GM21447 (cell line): ENCODE measurements at regions not wholly inside any gene's neighbourhood (a gene's known extent, or its start where the extent isn't known, plus 50 kb on each side); places are given as distances from the start of the nearest gene placed in this dataset.
"Not testable (repeated sequence)": the region's sequence is repeated elsewhere in the genome, so short reads cannot be mapped to it uniquely, and the experiment has no call there.

Experiments used
- ATAC-seq: cut with Tn5 transposase; IDR thresholded peaks from one replicate; pipeline ENCODE4 v1.9.1; 2021; ENCODE audit not compliant: unreplicated experiment

DNA sequence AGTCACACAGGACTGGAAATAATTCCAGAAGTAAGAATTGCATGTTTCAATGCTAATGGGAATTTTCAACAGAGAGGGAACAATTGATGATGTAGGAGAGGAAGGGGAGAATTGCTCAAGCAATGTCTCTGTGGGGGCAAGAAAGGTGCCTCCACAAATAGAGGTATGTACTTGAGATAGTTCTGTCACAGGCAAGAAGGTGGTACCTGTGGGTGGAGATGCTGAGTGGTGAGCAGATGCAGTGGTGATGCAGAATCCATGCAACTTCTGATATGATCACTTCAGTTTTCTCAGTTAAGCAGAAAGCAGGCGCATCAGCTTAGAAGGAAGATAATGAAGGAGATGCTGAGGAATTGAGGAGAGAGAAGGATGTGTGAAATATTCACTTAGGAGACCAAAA lies 55.1 kb upstream of the SEC24B start:
- no peak for ATAC-seq

- ATAC-seq = no peak
These were observed 55.5 kb upstream of the SEC24B start for GRCh38 chr4:109378076-109378475.

- ATAC-seq = no peak
These were observed 57.7 kb upstream of the SEC24B start for GRCh38 chr4:109375778-109376414.

DNA sequence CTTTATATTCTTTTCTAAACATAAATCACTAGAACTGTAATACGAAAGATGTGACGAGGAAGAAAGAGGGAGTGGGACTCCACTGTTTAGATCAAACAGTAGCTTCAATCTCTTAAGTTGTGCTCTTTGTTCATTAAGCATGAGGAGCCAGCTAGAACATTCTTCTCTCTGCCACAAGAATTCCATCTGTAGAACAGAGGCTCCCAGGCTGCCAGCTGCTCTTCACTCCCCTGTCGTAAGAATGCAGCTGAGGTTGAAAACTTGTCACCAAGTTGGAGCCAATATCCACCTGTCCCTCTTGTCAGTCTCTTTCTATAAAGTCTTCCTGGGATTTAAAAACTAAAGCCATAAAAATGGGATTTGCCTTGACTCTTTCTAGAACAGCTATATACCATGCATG lies 65.0 kb upstream of the SEC24B start:
- no peak for ATAC-seq

DNA sequence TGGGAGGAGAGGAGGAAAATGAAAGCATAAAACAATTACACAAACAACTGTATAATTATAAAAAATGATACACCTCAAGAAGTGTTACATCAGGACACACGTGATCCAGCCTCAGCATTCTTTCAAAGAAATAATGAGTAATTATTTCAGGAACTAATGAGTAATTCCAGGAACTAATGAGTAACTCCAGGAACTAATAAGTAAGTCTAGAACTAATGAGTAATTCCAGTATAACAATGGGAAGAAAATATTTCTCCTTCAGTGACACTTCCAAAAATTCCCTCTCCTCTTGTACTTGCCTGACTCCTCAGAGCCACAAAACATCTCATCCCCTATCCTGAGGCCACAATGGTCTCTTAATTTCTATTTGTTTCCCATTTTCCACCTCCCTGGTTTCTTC lies 63.5 kb upstream of the COL25A1 start:
- no peak for ATAC-seq

DNA sequence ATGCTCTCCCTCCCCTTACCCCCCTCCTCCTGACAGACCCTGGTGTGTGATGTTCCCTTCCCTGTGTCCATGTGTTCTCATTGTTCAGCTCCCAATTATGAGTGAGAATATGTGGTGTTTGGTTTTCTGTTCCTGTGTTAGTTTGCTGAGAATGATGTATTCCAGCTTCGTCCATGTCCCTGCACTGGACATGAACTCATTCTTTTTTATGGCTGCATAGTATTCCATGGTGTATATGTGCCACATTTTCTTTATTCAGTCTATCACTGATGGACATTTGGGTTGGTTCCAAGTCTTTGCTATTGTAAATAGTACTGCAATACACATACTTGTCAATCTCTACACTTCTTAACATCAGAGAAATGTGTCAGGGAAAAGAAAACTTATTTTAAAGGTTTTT lies 62.8 kb upstream of the COL25A1 start:
- not testable (repeated sequence) for ATAC-seq

DNA sequence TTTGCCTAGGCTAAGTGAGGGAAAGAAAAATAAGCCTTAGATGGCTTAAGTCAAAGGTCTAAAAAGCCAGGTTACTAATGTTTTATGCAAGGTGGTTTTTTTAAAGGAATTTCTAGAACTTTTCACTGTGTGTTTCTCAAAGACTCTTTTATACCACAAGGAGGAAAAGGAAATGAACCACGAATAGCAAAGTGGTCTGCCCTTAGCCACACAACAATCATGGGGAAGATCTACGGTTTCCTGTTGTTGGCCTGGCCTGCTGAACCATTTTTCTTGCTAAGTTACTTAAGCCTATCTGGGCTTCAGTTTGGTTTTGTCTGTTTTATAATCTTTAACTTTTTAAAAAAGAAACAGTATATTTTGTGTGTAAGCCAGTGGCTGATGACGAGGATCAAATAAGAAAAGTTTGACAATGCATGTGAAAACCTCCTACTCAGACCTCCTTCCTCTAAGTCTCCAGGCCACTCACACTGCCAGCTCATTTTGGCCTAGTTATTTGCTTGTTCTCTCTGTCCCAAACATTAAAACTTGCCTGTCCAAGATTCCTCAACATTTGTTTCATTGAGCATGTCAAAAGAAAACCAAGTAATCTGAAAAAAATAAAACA lies 56.7 kb upstream of the COL25A1 start:
- peak; percentile 77 for ATAC-seq

DNA sequence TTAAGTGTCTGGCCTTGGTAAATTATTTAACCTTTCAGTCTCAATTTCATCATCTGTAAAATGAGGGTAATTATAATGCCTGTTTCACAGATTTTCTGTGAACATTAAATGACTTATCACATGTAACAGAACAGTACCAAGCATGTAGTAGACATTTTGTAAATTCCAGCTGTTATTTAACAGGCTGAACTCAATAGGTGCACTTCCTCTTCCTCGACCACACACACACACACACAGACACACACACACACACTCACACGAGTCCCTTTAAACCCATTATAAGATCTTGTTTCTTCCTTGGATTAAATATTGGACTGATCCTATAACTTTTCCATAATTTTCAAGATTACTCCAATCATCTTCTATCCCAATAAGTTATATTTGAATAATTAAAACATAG lies 53.4 kb upstream of the COL25A1 start:
- no peak for ATAC-seq

- ATAC-seq = no peak
These were observed 50.5 kb upstream of the COL25A1 start for GRCh38 chr4:109352941-109353340.
